Panc1 (cell line): ENCODE measurements at regions not wholly inside any gene's neighbourhood (a gene's known extent, or its start where the extent isn't known, plus 50 kb on each side); places are given as distances from the start of the nearest gene placed in this dataset.

Experiments
- ATAC-seq: fragments of 200-7000 bp; cut with Tn5 transposase; 2 replicates; pipeline ENCODE4 v1.9.1; 2020; ENCODE audit warnings: mild to moderate bottlenecking, moderate library complexity
- BruUV-seq: library from RNA; stranded (reverse); fragments of 400-500 nt; replicated peaks from 2 replicates; lab custom pipeline; 2021; lab: Mats Ljungman, UMichigan
- CTCF ChIA-PET: fragments of 300-600 bp; sonication (Branson Sonifier 250); formaldehyde crosslinking; loops from one replicate; lab custom pipeline; 2022; ENCODE audit warnings: antibody characterized with exemption; lab: Charles Lee
- POLR2A ChIA-PET: fragments of 300-600 bp; sonication (Branson Sonifier 250); formaldehyde crosslinking; loops from one replicate; lab custom pipeline; 2022; ENCODE audit warnings: antibody characterized with exemption; lab: Charles Lee
- DNase-seq: peaks from one replicate; pipeline ENCODE4 v3.0.0-alpha.2; 2010; ENCODE audit warnings: low read depth, low spot score
- H3K27ac ChIP-seq: 2 replicates; pipeline ENCODE4 v1.5.1; 2011; ENCODE audit warnings: mild to moderate bottlenecking, low read length, inconsistent platforms
- H3K27me3 ChIP-seq: fragments of 200-500 bp; sonication (Bioruptor generic); 2 replicates; pipeline ENCODE4 v1.6.0; 2014; ENCODE audit warnings: low read length, inconsistent platforms; ENCODE audit not compliant: control insufficient read depth, insufficient read depth
- H3K36me3 ChIP-seq: fragments of 200-500 bp; sonication (Bioruptor generic); 2 replicates; pipeline ENCODE4 v1.5.1; 2014; ENCODE audit warnings: inconsistent platforms, mild to moderate bottlenecking, low read length, moderate library complexity; ENCODE audit not compliant: control insufficient read depth, insufficient read depth
- H3K4me1 ChIP-seq: 2 replicates; pipeline ENCODE4 v1.5.1; 2011; ENCODE audit warnings: inconsistent platforms, mild to moderate bottlenecking, low read length, moderate library complexity; ENCODE audit not compliant: control insufficient read depth, insufficient read depth
- H3K4me3 ChIP-seq, 2 experiments: 2 replicates each; pipeline ENCODE4 v1.5.1; 2011 to 2012; ENCODE audit warnings: low read depth in 2 of 2, low read length in 2 of 2, mild to moderate bottlenecking in 2 of 2, inconsistent platforms in 1 of 2, moderate library complexity in 1 of 2
- H3K9me3 ChIP-seq: fragments of 200-500 bp; sonication (Bioruptor generic); 2 replicates; pipeline ENCODE4 v1.5.1; 2014; ENCODE audit warnings: low read depth, mild to moderate bottlenecking, inconsistent platforms, low read length, moderate library complexity; ENCODE audit not compliant: control insufficient read depth, insufficient read depth
- POLR2AphosphoS5 ChIP-seq: IDR thresholded peaks from 2 replicates; pipeline ENCODE4 v1.6.1; 2012; ENCODE audit warnings: mild to moderate bottlenecking, low read depth, low read length, moderate library complexity
- SIN3A ChIP-seq: IDR thresholded peaks from 2 replicates; pipeline ENCODE4 v1.6.1; 2012; ENCODE audit warnings: low read depth, mild to moderate bottlenecking, low read length, moderate library complexity, borderline replicate concordance; ENCODE audit not compliant: insufficient read depth
- TCF7L2 ChIP-seq: IDR thresholded peaks from 2 replicates; pipeline ENCODE4 v1.6.1; 2011; ENCODE audit warnings: mild to moderate bottlenecking, low read depth, low read length, inconsistent platforms
- in situ Hi-C: cut with HindIII; loops from 2 replicates; pipeline ENCODE4 v1.10.0; 2016; ENCODE audit warnings: low sequenced_read_pairs, low pct_unique_long_range_greater_than_20kb
- intact Hi-C: fragments of 100-400 bp; cut with micrococcal nuclease; formaldehyde crosslinking; loops from one replicate; pipeline ENCODE4 v1.10.0; 2022; ENCODE audit not compliant: unreplicated experiment
- TF ChIP-seq, protein P1 (sequence below), 2 experiments: IDR thresholded peaks; 2 replicates each; pipeline ENCODE4 v1.6.1; 2011 to 2012; ENCODE audit warnings: low read depth in 2 of 2, control low read depth in 1 of 2, low read length in 1 of 2, mild to moderate bottlenecking in 1 of 2, moderate library complexity in 1 of 2; ENCODE audit not compliant: insufficient read depth in 1 of 2
- TF ChIP-seq, protein P2 (sequence below): fragments of 450-650 bp; IDR thresholded peaks from 2 replicates; pipeline ENCODE4 v1.5.1; 2017; ENCODE audit warnings: mild to moderate bottlenecking

DNA sequence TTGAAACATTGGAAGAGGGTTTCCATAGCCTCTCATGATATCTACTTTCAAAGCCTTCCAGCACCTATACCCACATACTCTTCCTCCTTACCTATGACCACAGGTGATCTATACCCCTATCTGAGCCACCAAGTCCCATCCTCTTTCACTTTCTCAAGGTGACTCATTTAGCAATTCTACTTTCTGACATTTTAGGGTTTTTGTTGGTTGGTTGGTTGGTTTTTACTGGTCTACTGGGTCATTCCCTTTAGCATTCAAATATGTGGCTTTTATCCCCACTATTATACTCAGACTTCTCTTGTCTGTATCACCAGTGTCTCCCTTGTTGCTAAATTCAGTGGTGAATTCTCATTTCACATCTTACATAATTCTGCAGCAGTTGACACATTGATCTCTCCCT is 130.4 kb upstream of the STEAP4 start:
- in situ Hi-C loops (no loop called here), intact Hi-C loops (no loop called here)
- ChIA-PET POLR2A (no interaction called here), CTCF (no interaction called here)
- Histone ChIP-seq H3K36me3 (no peaks in the 10 kb centered on the region), H3K9me3 (no peaks in the 10 kb centered on the region), H3K4me3 (no peak overlapping the region), H3K27ac (no peak overlapping the region), H3K27me3 (no peaks in the 10 kb centered on the region), H3K4me1 (no peaks in the 10 kb centered on the region)
- no TSS peak for BruUV-seq
- no peak for ATAC-seq
- TF ChIP-seq, protein P1, sequence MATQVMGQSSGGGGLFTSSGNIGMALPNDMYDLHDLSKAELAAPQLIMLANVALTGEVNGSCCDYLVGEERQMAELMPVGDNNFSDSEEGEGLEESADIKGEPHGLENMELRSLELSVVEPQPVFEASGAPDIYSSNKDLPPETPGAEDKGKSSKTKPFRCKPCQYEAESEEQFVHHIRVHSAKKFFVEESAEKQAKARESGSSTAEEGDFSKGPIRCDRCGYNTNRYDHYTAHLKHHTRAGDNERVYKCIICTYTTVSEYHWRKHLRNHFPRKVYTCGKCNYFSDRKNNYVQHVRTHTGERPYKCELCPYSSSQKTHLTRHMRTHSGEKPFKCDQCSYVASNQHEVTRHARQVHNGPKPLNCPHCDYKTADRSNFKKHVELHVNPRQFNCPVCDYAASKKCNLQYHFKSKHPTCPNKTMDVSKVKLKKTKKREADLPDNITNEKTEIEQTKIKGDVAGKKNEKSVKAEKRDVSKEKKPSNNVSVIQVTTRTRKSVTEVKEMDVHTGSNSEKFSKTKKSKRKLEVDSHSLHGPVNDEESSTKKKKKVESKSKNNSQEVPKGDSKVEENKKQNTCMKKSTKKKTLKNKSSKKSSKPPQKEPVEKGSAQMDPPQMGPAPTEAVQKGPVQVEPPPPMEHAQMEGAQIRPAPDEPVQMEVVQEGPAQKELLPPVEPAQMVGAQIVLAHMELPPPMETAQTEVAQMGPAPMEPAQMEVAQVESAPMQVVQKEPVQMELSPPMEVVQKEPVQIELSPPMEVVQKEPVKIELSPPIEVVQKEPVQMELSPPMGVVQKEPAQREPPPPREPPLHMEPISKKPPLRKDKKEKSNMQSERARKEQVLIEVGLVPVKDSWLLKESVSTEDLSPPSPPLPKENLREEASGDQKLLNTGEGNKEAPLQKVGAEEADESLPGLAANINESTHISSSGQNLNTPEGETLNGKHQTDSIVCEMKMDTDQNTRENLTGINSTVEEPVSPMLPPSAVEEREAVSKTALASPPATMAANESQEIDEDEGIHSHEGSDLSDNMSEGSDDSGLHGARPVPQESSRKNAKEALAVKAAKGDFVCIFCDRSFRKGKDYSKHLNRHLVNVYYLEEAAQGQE (IDR thresholded peaks at IDR 0.05; ENCODE audit: insufficient read depth in 1 of 2, low read depth in 2 of 2, low read length in 1 of 2), result no peak
- no peak for TF ChIP-seq POLR2AphosphoS5
- TF ChIP-seq, protein P2, sequence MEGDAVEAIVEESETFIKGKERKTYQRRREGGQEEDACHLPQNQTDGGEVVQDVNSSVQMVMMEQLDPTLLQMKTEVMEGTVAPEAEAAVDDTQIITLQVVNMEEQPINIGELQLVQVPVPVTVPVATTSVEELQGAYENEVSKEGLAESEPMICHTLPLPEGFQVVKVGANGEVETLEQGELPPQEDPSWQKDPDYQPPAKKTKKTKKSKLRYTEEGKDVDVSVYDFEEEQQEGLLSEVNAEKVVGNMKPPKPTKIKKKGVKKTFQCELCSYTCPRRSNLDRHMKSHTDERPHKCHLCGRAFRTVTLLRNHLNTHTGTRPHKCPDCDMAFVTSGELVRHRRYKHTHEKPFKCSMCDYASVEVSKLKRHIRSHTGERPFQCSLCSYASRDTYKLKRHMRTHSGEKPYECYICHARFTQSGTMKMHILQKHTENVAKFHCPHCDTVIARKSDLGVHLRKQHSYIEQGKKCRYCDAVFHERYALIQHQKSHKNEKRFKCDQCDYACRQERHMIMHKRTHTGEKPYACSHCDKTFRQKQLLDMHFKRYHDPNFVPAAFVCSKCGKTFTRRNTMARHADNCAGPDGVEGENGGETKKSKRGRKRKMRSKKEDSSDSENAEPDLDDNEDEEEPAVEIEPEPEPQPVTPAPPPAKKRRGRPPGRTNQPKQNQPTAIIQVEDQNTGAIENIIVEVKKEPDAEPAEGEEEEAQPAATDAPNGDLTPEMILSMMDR, result no peak
- no peak for TF ChIP-seq TCF7L2
- no peak for TF ChIP-seq SIN3A
- no peak for DNase-seq

DNA sequence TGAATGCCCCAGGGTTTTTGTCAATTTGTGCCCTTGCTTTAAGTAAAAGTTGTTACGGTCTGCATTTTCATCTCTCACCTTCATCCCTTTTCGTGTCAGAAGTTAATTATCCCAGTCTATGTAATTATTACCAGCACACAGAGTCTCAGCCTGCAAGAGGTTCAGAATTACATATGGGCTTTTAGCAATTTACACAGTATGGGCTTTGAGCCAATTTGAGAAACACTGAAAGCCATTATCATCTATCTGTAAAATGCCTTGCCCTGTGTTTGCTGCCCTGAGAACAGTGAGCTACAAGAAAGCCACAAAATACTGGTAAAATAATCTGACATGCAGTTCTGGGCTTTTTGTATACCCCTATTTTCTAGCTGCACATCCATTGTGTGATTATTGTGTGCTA is 125.6 kb upstream of the STEAP4 start:
- intact Hi-C loops, result no loop called here
- CTCF ChIA-PET, result no interaction called here
- in situ Hi-C loops, result no loop called here

More for the DNA sequence above, 125.6 kb upstream of the STEAP4 start:
- POLR2A ChIA-PET, result no interaction called here
- BruUV-seq, result no TSS peak
- Histone ChIP-seq H3K9me3 (no peaks in the 10 kb centered on the region), H3K27me3 (no peaks in the 10 kb centered on the region), H3K36me3 (no peaks in the 10 kb centered on the region), H3K4me1 (no peaks in the 10 kb centered on the region), H3K27ac (no peak overlapping the region), H3K4me3 (no peak overlapping the region)
- DNase-seq (no peak), ATAC-seq (no peak)
- TF ChIP-seq POLR2AphosphoS5 (no peak), SIN3A (no peak), TCF7L2 (no peak)
- TF ChIP-seq, protein P1 (IDR thresholded peaks at IDR 0.05; ENCODE audit: insufficient read depth in 1 of 2, low read depth in 2 of 2, low read length in 1 of 2), result no peak
- TF ChIP-seq, protein P2, result no peak
